ENCODE measurements at regions not wholly inside any gene's neighbourhood (a gene's known extent, or its start where the extent isn't known, plus 50 kb on each side); places are given as distances from the start of the nearest gene placed in this dataset.
"Not testable (repeated sequence)": the region's sequence is repeated elsewhere in the genome, so short reads cannot be mapped to it uniquely, and the experiment has no call there.

- no peak for DNase-seq
These were observed 202.1 kb upstream of the FAT3 start for GRCh38 chr11:92022499-92022898.

GRCh38 chr11:92018332-92018731 lies 206.3 kb upstream of the FAT3 start:
- DNase-seq: no peak

- no peak for DNase-seq
These were observed 216.4 kb upstream of the FAT3 start for GRCh38 chr11:92008249-92008648.

GRCh38 chr11:92002568-92002967 lies 222.1 kb upstream of the FAT3 start:
- DNase-seq: no peak

- no peak for DNase-seq
These were observed 226.1 kb upstream of the FAT3 start for GRCh38 chr11:91998481-91998880.

- no peak for DNase-seq
These were observed 227.4 kb upstream of the FAT3 start for GRCh38 chr11:91997226-91997625.

GRCh38 chr11:91996526-91996925 lies 228.1 kb upstream of the FAT3 start:
- no peak for DNase-seq

GRCh38 chr11:91988443-91988842 lies 236.2 kb upstream of the FAT3 start:
- not testable (repeated sequence) for DNase-seq

GRCh38 chr11:91986218-91986617 lies 238.4 kb upstream of the FAT3 start:
- no peak for DNase-seq

GRCh38 chr11:91984033-91984584 lies 240.5 kb upstream of the FAT3 start:
- no peak for DNase-seq

- no peak for DNase-seq
These were observed 242.6 kb upstream of the FAT3 start for GRCh38 chr11:91981995-91982394.

GRCh38 chr11:91979775-91980174 lies 244.8 kb upstream of the FAT3 start:
- no peak for DNase-seq

- no peak for DNase-seq
These were observed 245.9 kb upstream of the FAT3 start for GRCh38 chr11:91978747-91979146.

- DNase-seq: no peak
These were observed 251.9 kb upstream of the FAT3 start for GRCh38 chr11:91972665-91973266.

- DNase-seq: no peak
These were observed 254.0 kb upstream of the FAT3 start for GRCh38 chr11:91970624-91971023.

GRCh38 chr11:91969486-91969885 lies 255.1 kb upstream of the FAT3 start:
- DNase-seq: no peak

- DNase-seq: no peak
These were observed 256.9 kb upstream of the FAT3 start for GRCh38 chr11:91967691-91968045.

GRCh38 chr11:91967026-91967690 lies 257.5 kb upstream of the FAT3 start:
- DNase-seq: no peak

- no peak for DNase-seq
These were observed 258.2 kb upstream of the FAT3 start for GRCh38 chr11:91966368-91966767.

GRCh38 chr11:91960770-91961169 lies 263.8 kb upstream of the FAT3 start:
- DNase-seq: no peak

GRCh38 chr11:91959411-91959810 lies 265.2 kb upstream of the FAT3 start:
- DNase-seq: no peak

GRCh38 chr11:91956711-91957110 lies 267.9 kb upstream of the FAT3 start:
- no peak for DNase-seq

GRCh38 chr11:91955206-91955605 lies 269.4 kb upstream of the FAT3 start:
- no peak for DNase-seq

GRCh38 chr11:91952056-91952455 lies 272.6 kb upstream of the FAT3 start:
- DNase-seq: no peak
